SJSA1 (cell line): ENCODE measurements at regions not wholly inside any gene's neighbourhood (a gene's known extent, or its start where the extent isn't known, plus 50 kb on each side); places are given as distances from the start of the nearest gene placed in this dataset.
"Not testable (repeated sequence)": the region's sequence is repeated elsewhere in the genome, so short reads cannot be mapped to it uniquely, and the experiment has no call there.

Experiments
- DNase-seq, 2 experiments: peaks; one replicate each; pipeline ENCODE4 v3.0.0-alpha.2; 2015 to 2020; ENCODE audit warnings: low spot score in 2 of 2, low read depth in 1 of 2
- H3K27ac ChIP-seq: fragments of 250-450 bp; sonication (Bioruptor Pico); 2 replicates; pipeline ENCODE4 v1.5.1; 2020; ENCODE audit warnings: mild to moderate bottlenecking, moderate library complexity
- H3K27me3 ChIP-seq: fragments of 250-450 bp; sonication (Bioruptor Pico); replicated peaks from 2 replicates; pipeline ENCODE4 v1.5.1; 2020; ENCODE audit warnings: mild to moderate bottlenecking, moderate library complexity
- H3K36me3 ChIP-seq: fragments of 250-450 bp; sonication (Bioruptor Pico); 2 replicates; pipeline ENCODE4 v1.5.1; 2020; ENCODE audit warnings: mild to moderate bottlenecking
- H3K4me1 ChIP-seq: fragments of 250-450 bp; sonication (Bioruptor Pico); replicated peaks from 2 replicates; pipeline ENCODE4 v1.6.1; 2021; ENCODE audit warnings: mild to moderate bottlenecking
- H3K4me3 ChIP-seq: fragments of 250-450 bp; sonication (Bioruptor Pico); 2 replicates; pipeline ENCODE4 v1.5.1; 2020; ENCODE audit warnings: mild to moderate bottlenecking
- H3K9me3 ChIP-seq: fragments of 250-450 bp; sonication (Bioruptor Pico); replicated peaks from 2 replicates; pipeline ENCODE4 v1.5.1; 2020; ENCODE audit warnings: mild to moderate bottlenecking

DNA sequence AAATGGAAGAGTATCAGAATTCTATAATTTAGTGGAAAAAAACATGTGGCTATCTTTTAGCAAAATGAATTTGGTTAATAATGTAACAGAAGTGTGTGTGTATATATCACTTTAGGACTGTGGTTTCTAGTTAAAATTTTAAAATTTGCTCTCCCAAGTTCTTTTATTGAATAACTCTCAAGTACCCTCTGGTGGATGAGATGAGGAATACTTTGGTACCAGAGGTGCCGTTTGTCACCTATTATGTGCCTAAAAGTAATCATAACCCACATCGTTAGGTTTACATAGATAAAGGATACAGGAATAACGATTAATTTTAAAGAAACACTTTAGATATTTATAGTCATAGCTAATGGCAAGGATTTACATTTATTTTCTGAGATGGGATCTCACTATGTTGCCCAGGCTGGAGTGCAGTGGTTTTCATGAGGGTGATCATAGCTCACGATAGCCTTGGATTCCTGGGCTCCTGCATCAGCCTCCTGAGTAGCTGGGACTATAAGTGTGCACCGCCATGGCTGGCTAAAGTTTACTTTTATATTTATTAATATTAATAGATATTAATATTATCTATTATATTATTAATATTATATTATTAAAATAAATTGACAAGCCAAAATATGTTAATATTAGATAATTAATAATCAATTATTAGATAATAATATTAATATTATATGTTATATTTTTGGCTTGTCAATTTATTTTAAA is 66.7 kb upstream of the CAPRIN1 start:
- DNase-seq, result no peak
- Histone ChIP-seq H3K4me3 (no peak overlapping the region), H3K27me3 (0 out of 2 replicates have a peak, but pooled peaks cover 6% of the 10 kb centered on the region), H3K27ac (no peak overlapping the region), H3K4me1 (no peaks in the 10 kb centered on the region), H3K9me3 (no peaks in the 10 kb centered on the region), H3K36me3 (no peaks in the 10 kb centered on the region)

GRCh38 chr11:33982661-33983060 is 68.9 kb upstream of the CAPRIN1 start:
- Histone ChIP-seq H3K27ac (no peak overlapping the region), H3K4me3 (no peak overlapping the region), H3K4me1 (no peaks in the 10 kb centered on the region), H3K9me3 (no peaks in the 10 kb centered on the region), H3K27me3 (0 out of 2 replicates have a peak, but pooled peaks cover 9% of the 10 kb centered on the region), H3K36me3 (no peaks in the 10 kb centered on the region)
- DNase-seq, result no peak

DNA sequence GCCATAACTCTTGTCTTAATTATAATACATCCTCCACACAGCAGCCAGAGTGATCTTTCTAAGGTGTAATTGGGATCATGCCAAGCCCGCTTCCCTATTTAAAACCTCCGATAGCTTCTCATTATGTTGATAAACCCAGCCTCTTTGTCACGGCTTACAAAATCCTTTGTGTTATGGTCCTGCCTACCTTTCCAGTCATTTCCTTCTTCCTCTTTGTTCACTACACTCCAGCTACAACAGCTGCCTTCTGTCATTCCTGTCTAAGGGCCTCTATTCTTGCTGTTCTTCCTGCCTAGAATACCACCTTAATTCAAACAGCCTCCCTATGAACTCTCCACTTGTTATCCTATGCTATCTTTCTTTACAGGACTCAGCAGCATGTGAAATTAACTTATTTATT is 70.6 kb upstream of the CAPRIN1 start:
- Histone ChIP-seq H3K36me3 (no peaks in the 10 kb centered on the region), H3K27me3 (peaks cover 9% of the 10 kb centered on the region; the same call in 1 of the 2 replicates), H3K4me1 (no peaks in the 10 kb centered on the region), H3K9me3 (no peaks in the 10 kb centered on the region), H3K4me3 (no peak overlapping the region), H3K27ac (no peak overlapping the region)
- DNase-seq, result no peak

GRCh38 chr11:33978376-33978775 is 73.2 kb upstream of the CAPRIN1 start:
- DNase-seq, result no peak
- Histone ChIP-seq H3K27me3 (peaks cover 14% of the 10 kb centered on the region), H3K4me3 (no peak overlapping the region), H3K4me1 (no peaks in the 10 kb centered on the region), H3K27ac (no peak overlapping the region), H3K36me3 (no peaks in the 10 kb centered on the region), H3K9me3 (no peaks in the 10 kb centered on the region)

GRCh38 chr11:33977676-33978075 is 73.9 kb upstream of the CAPRIN1 start:
- no peak for DNase-seq
- no peaks in the 10 kb centered on the region for H3K4me1 ChIP-seq
- no peak overlapping the region for H3K4me3 ChIP-seq
- no peaks in the 10 kb centered on the region for H3K36me3 ChIP-seq
- H3K9me3 ChIP-seq, result no peaks in the 10 kb centered on the region
- peaks cover 17% of the 10 kb centered on the region for H3K27me3 ChIP-seq
- no peak overlapping the region for H3K27ac ChIP-seq

- Histone ChIP-seq H3K27ac (no peak overlapping the region), H3K36me3 (no peaks in the 10 kb centered on the region), H3K27me3 (peaks cover 17% of the 10 kb centered on the region), H3K4me1 (no peaks in the 10 kb centered on the region), H3K9me3 (no peaks in the 10 kb centered on the region), H3K4me3 (no peak overlapping the region)
- no peak for DNase-seq
Observed at GRCh38 chr11:33976495-33977199, 74.9 kb upstream of the CAPRIN1 start.

- H3K27me3 ChIP-seq, result peaks cover 20% of the 10 kb centered on the region
- DNase-seq, result no peak
- H3K9me3 ChIP-seq, result no peaks in the 10 kb centered on the region
Observed at GRCh38 chr11:33974804-33975203, 76.7 kb upstream of the CAPRIN1 start.

DNA sequence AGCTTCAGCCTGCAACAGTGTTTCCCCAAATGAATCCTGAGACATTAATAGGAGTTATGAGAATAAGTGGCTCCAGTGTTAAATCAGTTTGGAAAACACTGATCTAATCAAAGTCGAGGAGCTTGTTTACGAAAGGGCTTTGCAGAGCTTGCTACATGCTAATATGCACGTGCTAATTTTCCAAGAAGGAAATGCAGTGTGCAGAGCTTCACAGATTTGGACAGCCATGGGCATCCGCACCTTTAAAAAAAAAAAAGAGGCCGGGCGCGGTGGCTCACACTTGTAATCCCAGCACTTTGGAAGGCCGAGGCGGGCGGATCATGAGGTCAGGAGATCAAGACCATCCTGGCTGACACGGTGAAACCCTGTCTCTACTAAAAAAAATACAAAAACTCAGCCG is 79.7 kb upstream of the LMO2 start:
- not testable (repeated sequence) for H3K4me1 ChIP-seq

More at GRCh38 chr11:33974804-33975203, 76.7 kb upstream of the CAPRIN1 start:
- Histone ChIP-seq H3K27ac (no peak overlapping the region), H3K36me3 (no peaks in the 10 kb centered on the region), H3K4me1 (no peaks in the 10 kb centered on the region), H3K4me3 (no peak overlapping the region)

DNA sequence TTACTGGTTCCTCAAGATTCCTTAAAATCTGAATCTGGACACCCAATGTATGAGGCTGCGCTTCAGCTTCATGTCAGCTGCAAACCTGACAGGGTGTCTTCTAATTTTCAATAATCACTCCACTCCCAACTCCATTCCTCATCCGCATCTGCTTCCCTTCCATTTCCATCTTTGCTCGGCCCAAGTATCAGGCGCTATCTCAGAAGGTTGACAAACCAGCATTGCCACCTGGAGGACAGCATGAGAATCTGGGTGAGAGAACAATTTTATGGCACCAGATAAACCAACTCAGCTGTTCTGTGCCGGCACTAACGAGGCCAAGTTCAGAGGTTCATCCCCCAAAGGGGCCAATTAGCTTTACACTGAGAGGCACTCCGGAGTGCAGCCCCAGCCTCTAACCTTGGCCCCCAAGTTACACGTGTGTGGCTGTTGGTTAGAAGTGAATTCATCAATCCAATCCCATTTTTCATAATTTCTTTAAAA is 79.1 kb upstream of the LMO2 start:
- Histone ChIP-seq H3K27me3 (peaks cover 16% of the 10 kb centered on the region), H3K27ac (no peak overlapping the region), H3K9me3 (no peaks in the 10 kb centered on the region), H3K4me1 (no peaks in the 10 kb centered on the region), H3K4me3 (no peak overlapping the region), H3K36me3 (no peaks in the 10 kb centered on the region)
- DNase-seq, result peak in 1 of 2 experiments; percentile 6

More for the DNA sequence above, 79.7 kb upstream of the LMO2 start:
- not testable (repeated sequence) for H3K36me3 ChIP-seq, H3K27ac ChIP-seq, H3K9me3 ChIP-seq, H3K4me3 ChIP-seq, DNase-seq
- H3K27me3 ChIP-seq, result peaks cover 16% of the 10 kb centered on the region

DNA sequence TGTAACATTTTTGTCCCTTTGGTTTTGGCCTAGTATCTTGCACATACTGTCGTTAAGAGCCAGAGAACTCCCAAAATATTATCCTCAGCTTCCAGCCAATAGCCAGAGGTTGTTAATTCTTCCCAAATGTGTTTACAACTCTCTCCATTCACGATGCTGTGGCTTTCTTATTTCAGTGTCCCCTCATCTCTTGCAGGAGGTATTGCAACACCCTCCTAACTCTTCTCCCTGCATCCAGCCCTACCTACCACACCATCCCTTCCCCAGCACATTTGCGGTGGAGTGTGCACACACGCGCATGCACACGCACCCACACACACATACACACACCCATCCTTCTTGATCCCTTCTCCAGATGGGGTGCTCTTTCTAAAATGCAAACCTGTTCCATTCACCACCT is 75.6 kb upstream of the LMO2 start:
- DNase-seq, result no peak
- Histone ChIP-seq H3K27ac (no peak overlapping the region), H3K9me3 (no peaks in the 10 kb centered on the region), H3K4me1 (no peaks in the 10 kb centered on the region), H3K27me3 (peaks cover 26% of the 10 kb centered on the region), H3K36me3 (no peaks in the 10 kb centered on the region), H3K4me3 (no peak overlapping the region)

DNA sequence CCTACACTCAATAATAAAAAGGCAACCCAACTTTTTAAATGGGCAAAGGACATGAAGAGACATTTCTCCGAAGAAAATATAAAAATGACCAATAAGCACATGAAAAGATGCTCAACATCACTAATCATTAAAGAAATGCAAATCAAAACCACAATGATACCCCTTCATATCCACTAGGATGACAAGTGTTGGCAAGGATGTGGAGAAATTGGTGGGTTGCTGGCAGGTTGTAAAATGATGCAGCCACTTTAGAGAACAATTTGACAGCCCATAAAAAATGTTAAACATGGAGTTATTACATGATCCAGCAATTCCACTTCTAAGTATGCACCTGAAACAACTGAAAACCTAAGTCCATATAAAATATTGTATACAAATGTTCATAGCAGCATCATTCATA is 73.2 kb upstream of the LMO2 start:
- no peak overlapping the region for H3K4me3 ChIP-seq
- H3K36me3 ChIP-seq, result no peaks in the 10 kb centered on the region
- peaks cover 27% of the 10 kb centered on the region; the same call in 1 of the 2 replicates for H3K27me3 ChIP-seq
- H3K9me3 ChIP-seq, result no peaks in the 10 kb centered on the region
- no peaks in the 10 kb centered on the region for H3K4me1 ChIP-seq
- H3K27ac ChIP-seq, result no peak overlapping the region
- DNase-seq, result no peak

DNA sequence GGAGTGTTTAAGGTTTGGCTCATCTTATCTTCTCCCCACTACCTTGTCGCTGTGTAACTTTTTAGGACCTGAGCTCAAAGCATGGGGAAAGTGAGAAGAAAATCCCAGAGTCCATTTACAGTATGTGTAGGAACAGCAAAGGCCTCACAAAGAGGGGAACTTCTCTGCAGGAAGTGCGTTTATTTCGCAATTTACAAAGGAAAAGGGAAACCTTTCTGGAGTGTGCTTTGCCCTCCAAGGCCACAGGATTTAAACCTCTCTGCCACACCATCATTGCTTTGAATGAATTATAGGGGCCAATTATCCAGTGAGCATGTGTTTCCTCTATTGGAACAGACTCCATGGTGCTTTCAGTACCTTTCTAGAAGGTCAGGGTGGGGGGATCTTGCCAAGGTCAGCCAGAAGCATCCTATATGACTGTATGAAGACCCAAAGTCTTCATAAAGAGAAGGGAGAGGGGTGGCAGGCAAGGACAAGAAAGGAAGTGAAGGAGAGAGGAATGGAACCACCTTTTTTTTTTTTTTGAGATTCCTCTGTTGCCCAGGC is 68.1 kb upstream of the LMO2 start:
- Histone ChIP-seq H3K36me3 (no peaks in the 10 kb centered on the region), H3K4me3 (no peak overlapping the region), H3K9me3 (no peaks in the 10 kb centered on the region), H3K27me3 (peaks cover 27% of the 10 kb centered on the region), H3K4me1 (no peaks in the 10 kb centered on the region), H3K27ac (no peak overlapping the region)
- DNase-seq, result no peak

GRCh38 chr11:33957304-33957917 is 65.5 kb upstream of the LMO2 start:
- DNase-seq, result no peak
- H3K9me3 ChIP-seq, result no peaks in the 10 kb centered on the region

GRCh38 chr11:33956611-33957010 is 64.7 kb upstream of the LMO2 start:
- Histone ChIP-seq H3K27me3 (peaks cover 4% of the 10 kb centered on the region), H3K36me3 (no peaks in the 10 kb centered on the region), H3K4me1 (no peaks in the 10 kb centered on the region), H3K4me3 (no peak overlapping the region), H3K27ac (no peak overlapping the region), H3K9me3 (no peaks in the 10 kb centered on the region)
- no peak for DNase-seq

More at GRCh38 chr11:33957304-33957917, 65.5 kb upstream of the LMO2 start:
- H3K4me1 ChIP-seq, result no peaks in the 10 kb centered on the region
- H3K36me3 ChIP-seq, result no peaks in the 10 kb centered on the region
- no peak overlapping the region for H3K4me3 ChIP-seq
- peaks cover 10% of the 10 kb centered on the region for H3K27me3 ChIP-seq
- no peak overlapping the region for H3K27ac ChIP-seq
